HG02623 (cell line): ENCODE measurements at regions not wholly inside any gene's neighbourhood (a gene's known extent, or its start where the extent isn't known, plus 50 kb on each side); places are given as distances from the start of the nearest gene placed in this dataset.
A peak's percentile ranks its signal among the peaks of the same experiment; 100 is the strongest.
"Not testable (repeated sequence)": the region's sequence is repeated elsewhere in the genome, so short reads cannot be mapped to it uniquely, and the experiment has no call there.

Experiments
- ATAC-seq: cut with Tn5 transposase; IDR thresholded peaks from one replicate; pipeline ENCODE4 v1.9.1; 2021; ENCODE audit warnings: moderate library complexity; ENCODE audit not compliant: unreplicated experiment

- peak; percentile 70 for ATAC-seq
Observed at GRCh38 chr5:18653216-18653752, 1019.0 kb downstream of the TAF11L14 start.

- ATAC-seq: no peak
Observed at GRCh38 chr5:18660511-18660910, 1026.3 kb downstream of the TAF11L14 start.

GRCh38 chr5:18662231-18662630, 1028.0 kb downstream of the TAF11L14 start:
- ATAC-seq: no peak

DNA sequence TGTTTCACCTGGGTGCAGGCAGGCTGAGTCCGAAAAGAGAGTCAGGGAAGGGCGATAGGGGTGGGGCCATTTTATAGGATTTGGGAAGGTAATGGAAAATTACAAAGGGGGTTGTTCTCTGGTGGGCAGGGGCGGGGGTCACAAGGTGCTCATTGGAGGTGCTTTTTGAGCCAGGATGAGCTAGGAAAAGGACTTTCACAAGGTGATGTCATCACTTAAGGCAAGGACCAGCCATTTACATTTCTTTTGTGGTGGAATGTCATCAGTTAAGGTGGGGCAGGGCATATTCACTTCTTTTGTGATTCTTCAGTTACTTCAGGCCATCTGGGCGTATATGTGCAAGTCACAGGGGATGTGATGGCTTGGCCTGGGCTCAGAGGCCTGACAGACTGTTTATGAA, 1040.0 kb downstream of the TAF11L14 start:
- not testable (repeated sequence) for ATAC-seq

DNA sequence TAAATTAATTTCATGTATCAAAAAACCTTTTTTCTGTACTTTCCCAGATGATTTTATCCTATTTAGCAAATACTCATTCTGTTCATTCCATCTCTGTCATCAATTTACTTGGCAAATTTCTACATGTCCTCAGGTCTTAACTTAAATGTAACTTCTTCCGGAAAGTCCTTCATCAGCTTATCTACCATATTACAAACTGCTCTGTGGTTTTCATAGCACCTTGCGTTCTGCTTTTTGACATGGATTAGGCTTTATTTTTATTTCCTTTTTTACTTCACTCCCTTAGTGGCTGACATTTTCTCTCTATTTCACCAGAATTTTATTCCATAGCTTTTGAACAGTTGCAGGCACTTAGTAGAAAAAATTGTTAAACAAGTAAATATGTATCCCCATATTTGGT, 1040.8 kb downstream of the TAF11L14 start:
- ATAC-seq: no peak

GRCh38 chr5:18686253-18686652, 1052.0 kb downstream of the TAF11L14 start:
- no peak for ATAC-seq

GRCh38 chr5:18687429-18687828, 1053.2 kb downstream of the TAF11L14 start:
- no peak for ATAC-seq

DNA sequence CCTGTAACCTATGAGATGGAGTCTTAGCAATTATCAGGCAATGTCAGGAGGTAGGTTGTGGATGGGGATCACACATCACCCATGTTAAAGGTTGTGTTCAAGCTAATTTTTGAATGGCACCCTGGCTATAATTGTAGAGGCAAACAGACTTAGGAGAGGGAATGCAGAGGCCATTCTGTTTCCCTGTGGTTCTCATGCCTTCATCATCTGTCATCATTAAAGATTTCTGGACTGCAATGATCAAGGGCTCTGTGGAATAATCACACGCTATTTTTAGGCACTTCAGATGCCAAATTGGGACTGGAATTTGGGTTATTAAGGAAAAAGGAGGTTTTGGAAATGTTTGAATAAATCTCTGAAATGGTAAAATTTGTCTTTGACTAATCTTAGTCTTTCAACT, 1065.4 kb downstream of the TAF11L14 start:
- no peak for ATAC-seq

GRCh38 chr5:18702821-18703220, 1068.6 kb downstream of the TAF11L14 start:
- ATAC-seq: no peak

DNA sequence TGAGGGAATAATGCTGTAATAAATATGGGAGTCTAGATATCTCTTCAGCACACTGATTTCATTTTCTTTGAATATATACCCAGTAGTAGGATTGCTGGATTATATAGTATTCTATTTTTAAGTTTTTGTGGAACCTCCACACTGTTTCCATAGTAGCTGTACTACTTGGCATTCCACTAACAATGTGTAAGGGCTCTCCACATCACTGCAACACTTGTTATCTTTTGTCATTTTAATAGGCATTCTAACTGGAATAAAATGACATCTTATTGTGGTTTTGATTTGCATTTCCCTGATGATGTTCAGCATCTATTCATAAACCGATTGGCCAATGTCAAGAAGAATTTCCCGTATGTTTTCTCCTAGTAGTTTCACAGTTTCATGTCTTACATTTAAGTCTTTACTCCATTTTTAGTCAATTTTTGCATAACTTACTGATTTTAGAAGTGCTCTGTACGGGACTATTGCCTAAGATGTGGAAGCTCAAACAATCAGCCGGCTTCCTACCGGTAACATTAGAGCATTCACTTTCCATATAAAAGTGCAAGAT, 1078.8 kb downstream of the TAF11L14 start:
- no peak for ATAC-seq

DNA sequence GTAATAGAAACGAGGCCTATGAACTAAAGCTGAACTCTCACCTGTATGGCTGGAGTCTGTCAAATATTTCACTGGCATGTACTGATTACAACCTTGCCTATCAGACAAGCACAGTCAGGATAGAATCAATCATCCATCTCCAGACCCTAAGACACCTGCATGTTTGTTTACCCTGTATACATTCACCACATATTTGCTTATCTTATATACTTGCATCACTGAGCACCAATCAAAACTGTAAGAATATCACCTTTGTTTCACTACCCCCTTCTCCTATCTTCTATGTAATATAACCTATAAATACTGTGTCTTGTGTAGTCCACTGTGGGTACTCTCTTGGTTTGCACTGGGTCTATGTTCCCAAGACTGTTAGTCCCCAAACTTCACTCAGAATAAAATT, 1085.7 kb downstream of the TAF11L14 start:
- ATAC-seq: no peak

DNA sequence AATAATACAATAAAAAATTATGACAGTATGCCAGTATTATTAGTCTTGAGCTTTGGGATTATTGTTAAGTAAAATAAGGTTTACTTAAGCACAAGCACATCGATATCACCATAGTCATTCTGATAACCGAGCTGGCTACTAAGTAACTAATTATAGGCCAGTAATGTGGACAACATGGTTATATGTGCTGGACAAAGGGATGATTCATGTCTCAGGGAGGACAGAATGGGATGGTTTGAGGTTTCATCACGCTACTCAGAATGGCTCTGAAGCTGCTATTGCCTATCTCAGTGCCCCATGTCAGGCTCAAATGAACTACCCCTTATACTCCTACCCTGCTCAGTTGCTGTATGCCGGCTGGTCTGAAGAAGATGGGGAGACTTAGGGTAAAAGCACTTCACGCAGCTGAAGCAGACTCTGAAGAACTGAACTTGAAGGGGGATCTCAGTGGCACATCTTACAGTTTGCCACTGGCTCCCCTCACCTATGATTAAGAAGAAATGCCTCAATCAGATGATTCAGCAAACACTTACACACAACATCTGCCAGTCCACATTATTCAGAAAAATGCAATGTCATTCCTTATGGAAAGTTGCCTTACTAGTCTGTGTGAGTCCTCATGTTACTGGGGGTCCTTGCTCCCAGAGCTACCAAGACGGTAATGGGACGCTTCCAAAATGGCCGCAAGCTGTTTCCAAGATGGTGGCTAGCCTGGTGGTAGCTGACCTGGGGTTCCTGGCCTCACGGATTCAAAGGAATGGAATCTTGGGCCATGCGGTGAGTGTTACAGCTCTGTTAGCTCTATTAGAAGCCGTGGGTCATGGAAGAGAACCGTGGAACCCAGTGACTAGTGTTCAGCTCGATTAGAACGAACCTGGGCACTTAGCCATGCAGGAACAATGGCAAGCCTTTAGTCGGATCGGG, 1098.6 kb downstream of the TAF11L14 start:
- no peak for ATAC-seq

DNA sequence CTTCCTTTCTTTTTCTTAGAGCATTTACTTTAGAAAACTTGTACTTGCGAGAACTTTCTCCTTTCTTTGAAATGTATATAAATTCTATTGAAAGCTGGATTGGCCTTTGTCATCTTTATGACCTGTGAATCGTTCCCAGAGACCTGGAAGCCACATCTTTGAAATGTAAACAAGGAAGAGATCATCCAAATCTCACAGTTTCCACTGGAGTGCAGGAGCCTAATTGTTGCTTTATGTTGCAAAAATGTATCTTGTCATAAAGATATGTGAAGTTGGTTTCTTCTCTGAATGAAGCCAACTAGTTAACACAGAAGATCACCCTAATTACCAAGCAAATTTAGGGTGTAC, 1101.8 kb downstream of the TAF11L14 start:
- ATAC-seq: no peak

GRCh38 chr5:18736736-18737135, 1102.5 kb downstream of the TAF11L14 start:
- ATAC-seq: not testable (repeated sequence)

GRCh38 chr5:18740301-18740700, 1106.0 kb downstream of the TAF11L14 start:
- ATAC-seq: peak; percentile 36

DNA sequence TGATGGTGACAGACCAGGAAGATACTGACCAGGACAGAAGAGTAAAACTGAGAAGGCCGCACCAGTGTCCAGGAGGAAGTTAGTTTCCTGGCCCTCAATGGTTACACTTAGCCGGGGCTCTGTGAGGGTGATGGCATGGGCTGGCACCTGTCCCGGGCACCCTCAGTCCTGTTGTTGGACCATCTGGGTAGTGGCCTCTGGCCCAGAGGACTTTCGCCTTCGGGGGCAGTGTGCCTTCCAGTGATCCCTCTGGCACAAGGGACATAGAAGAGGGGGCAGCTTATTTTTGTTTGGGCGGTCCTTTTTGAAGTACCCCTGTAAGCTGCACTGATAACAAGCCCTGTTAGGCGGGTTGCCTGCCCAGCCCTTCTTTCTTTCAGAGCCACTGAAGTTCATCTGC, 1108.6 kb downstream of the TAF11L14 start:
- ATAC-seq: no peak

DNA sequence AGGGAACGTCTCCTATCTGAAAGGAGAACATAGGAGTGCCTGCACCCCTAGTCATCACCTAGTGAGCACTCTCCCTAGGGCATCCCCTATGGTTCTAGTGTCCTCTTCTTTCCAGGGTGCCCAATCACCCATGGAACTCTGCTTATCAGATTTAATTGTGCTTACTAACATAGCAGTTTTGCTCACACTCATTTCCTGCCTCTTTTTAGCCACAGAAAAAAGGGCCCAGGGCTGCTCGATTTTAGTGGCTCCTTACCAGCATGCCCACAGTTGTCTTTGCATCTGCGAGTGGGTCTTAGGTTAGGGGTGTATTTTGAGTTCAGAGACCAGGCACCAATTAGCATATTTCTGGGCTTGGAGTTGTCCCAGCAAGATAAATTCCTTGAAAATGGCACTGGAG, 1110.2 kb downstream of the TAF11L14 start:
- no peak for ATAC-seq

DNA sequence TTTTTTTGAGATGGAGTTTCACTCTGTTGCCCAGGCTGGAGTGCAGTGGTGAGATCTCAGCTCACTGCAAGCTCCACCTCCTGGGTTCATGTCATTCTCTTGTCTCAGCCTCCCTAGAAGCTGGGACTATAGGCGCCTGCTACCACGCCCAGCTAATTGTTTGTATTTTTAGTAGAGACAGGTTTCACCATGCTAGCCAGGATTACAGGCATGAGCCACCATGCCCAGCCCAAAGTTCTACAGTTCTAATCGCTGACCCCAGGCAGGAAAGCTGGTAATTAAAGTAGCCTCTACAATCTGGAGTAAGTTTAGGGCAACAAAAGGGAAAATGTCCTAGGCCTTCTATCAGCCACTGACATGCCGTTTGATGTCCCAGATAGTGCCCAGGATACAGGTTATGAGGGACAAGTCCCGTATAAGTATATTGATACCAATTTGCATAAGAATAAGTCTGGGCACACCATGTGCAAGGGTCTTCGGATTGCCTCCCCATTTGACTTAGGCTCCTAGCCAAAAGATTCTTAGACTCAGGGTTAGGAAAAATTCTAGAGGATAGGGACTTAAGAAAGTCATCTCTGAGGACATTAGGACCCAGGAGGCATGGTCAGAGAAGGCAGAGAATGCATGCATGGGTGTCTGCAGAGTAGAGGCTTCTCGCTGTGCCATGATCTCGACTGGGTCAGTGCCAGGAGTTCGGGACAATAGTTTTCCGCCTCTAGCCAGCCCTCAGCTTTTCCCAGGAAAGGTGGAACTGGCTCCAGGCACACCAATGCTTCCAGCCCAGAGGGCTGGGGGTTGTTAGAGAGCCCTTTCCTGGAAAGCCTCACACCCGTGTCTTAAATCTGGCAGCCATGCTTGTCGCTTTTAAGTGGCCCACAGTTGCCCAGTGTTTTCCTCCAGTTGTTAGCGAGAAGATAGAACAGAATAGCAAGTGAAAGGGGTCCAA, 1111.1 kb downstream of the TAF11L14 start:
- ATAC-seq: peak; percentile 31

- peak; percentile 69 for ATAC-seq
Observed at GRCh38 chr5:18745988-18746615, 1111.8 kb downstream of the TAF11L14 start.

- ATAC-seq: peak; percentile 36
Observed at GRCh38 chr5:18749763-18750162, 1115.5 kb downstream of the TAF11L14 start.

- no peak for ATAC-seq
Observed at GRCh38 chr5:18752317-18752716, 1118.1 kb downstream of the TAF11L14 start.
